ENCODE measurements at regions not wholly inside any gene's neighbourhood (a gene's known extent, or its start where the extent isn't known, plus 50 kb on each side); places are given as distances from the start of the nearest gene placed in this dataset.

GRCh38 chr10:118246332-118247295 lies 95.5 kb downstream of the FAM204A start:
- Histone ChIP-seq H3K27ac (no peak overlapping the region), H3K4me1 (no peaks in the 10 kb centered on the region), H3K9me3 (no peaks in the 10 kb centered on the region), H3K36me3 (no peaks in the 10 kb centered on the region), H3K27me3 (peaks cover 65% of the 10 kb centered on the region), H3K4me3 (no peak overlapping the region)
- no peak for TF ChIP-seq POLR2A (IDR thresholded peaks at IDR 0.05)
- no peak for TF ChIP-seq CTCF (IDR thresholded peaks at IDR 0.05)
- no peak for TF ChIP-seq POLR2AphosphoS5 (IDR thresholded peaks at IDR 0.05)
- no peak for TF ChIP-seq EP300 (IDR thresholded peaks at IDR 0.05; ENCODE audit: low read depth)
- WGBS, 2 donors (ENCODE audit: low coverage in 1 of 2): 49 to 53% methylated on average over 15 to 19 of the region's 19 CpGs
- intact Hi-C loops (cut with DNase I; ENCODE audit: low total_unique reads) (no loop called here), in situ Hi-C loops (cut with MboI; ENCODE audit: low pct_ligation_motif_present in 1 of 4, low pct_unique_long_range_greater_than_20kb in 1 of 4, low sequenced_read_pairs in 3 of 4) (loop anchor here (10.0 to 25.0 kb wide), 5 partner anchors 709 to 1034 kb away; partner anchors contain the start of gene EMX2 (in 1 of the 4))
- no peak for DNase-seq

GRCh38 chr10:118243907-118244306 lies 98.2 kb downstream of the FAM204A start:
- H3K9me3 ChIP-seq: no peaks in the 10 kb centered on the region
- TF ChIP-seq POLR2A (IDR thresholded peaks at IDR 0.05): no peak
- no peak for TF ChIP-seq CTCF (IDR thresholded peaks at IDR 0.05)
- TF ChIP-seq POLR2AphosphoS5 (IDR thresholded peaks at IDR 0.05): no peak
- no peak for TF ChIP-seq EP300 (IDR thresholded peaks at IDR 0.05; ENCODE audit: low read depth)
- H3K4me3 ChIP-seq: no peak overlapping the region
- in situ Hi-C loops (cut with MboI; ENCODE audit: low pct_ligation_motif_present in 1 of 4, low pct_unique_long_range_greater_than_20kb in 1 of 4, low sequenced_read_pairs in 3 of 4) (loop anchor here (10.0 to 25.0 kb wide), 5 partner anchors 707 to 1032 kb away; partner anchors contain the start of gene EMX2 (in 1 of the 4)), intact Hi-C loops (cut with DNase I; ENCODE audit: low total_unique reads) (loop anchor here (5.0 kb wide), 2 partner anchors 113 to 1027 kb away; no protein-coding TSS in a partner anchor)
- no peak for DNase-seq
- no peaks in the 10 kb centered on the region for H3K4me1 ChIP-seq
- H3K27ac ChIP-seq: no peak overlapping the region
- H3K36me3 ChIP-seq: no peaks in the 10 kb centered on the region
- 0 to 53% methylated on average over 1 to 5 of the region's 5 CpGs for WGBS, 2 donors (ENCODE audit: low coverage in 1 of 2)
- H3K27me3 ChIP-seq: peaks cover 81% of the 10 kb centered on the region

- no peak overlapping the region for H3K4me3 ChIP-seq
- intact Hi-C loops (cut with DNase I; ENCODE audit: low total_unique reads): loop anchor here (2.0 to 5.0 kb wide), 3 partner anchors 116 to 1024 kb away; no protein-coding TSS in a partner anchor
- 25 to 51% methylated on average over 2 to 26 of the region's 26 CpGs for WGBS, 2 donors (ENCODE audit: low coverage in 1 of 2)
- no peaks in the 10 kb centered on the region for H3K4me1 ChIP-seq
- TF ChIP-seq EP300 (IDR thresholded peaks at IDR 0.05; ENCODE audit: low read depth): no peak
- no peak for TF ChIP-seq POLR2AphosphoS5 (IDR thresholded peaks at IDR 0.05)
- peak; percentile 86 to 93 (median 92) for TF ChIP-seq CTCF (IDR thresholded peaks at IDR 0.05)
- no peak for TF ChIP-seq POLR2A (IDR thresholded peaks at IDR 0.05)
- peak; percentile 80 for DNase-seq
- no peaks in the 10 kb centered on the region for H3K9me3 ChIP-seq
- H3K36me3 ChIP-seq: no peaks in the 10 kb centered on the region
- in situ Hi-C loops (cut with MboI; ENCODE audit: low pct_ligation_motif_present in 1 of 4, low pct_unique_long_range_greater_than_20kb in 1 of 4, low sequenced_read_pairs in 3 of 4): loop anchor here (10.0 to 25.0 kb wide), 5 partner anchors 704 to 1029 kb away; partner anchors contain the start of gene EMX2 (in 1 of the 4)
- peaks cover 76% of the 10 kb centered on the region for H3K27me3 ChIP-seq
- no peak overlapping the region for H3K27ac ChIP-seq
Observed at GRCh38 chr10:118241229-118242137, 100.6 kb downstream of the FAM204A start.

Data from transverse colon (tissue), 4 donors.